ENCODE measurements at regions not wholly inside any gene's neighbourhood (a gene's known extent, or its start where the extent isn't known, plus 50 kb on each side); places are given as distances from the start of the nearest gene placed in this dataset.
"Not testable (repeated sequence)": the region's sequence is repeated elsewhere in the genome, so short reads cannot be mapped to it uniquely, and the experiment has no call there.

- no peak for DNase-seq (ENCODE audit: low spot score)
- intact Hi-C loops (cut with DNase I): no loop called here
These were observed 57.1 kb upstream of the KIF2B start for GRCh38 chr17:53765609-53766008.

- no peak for DNase-seq (ENCODE audit: low spot score)
- intact Hi-C loops (cut with DNase I): no loop called here
These were observed 57.6 kb upstream of the KIF2B start for GRCh38 chr17:53765129-53765528.

- intact Hi-C loops (cut with DNase I): no loop called here
These were observed 65.2 kb upstream of the KIF2B start for GRCh38 chr17:53757559-53757958.

GRCh38 chr17:53757116-53757515, 65.6 kb upstream of the KIF2B start:
- intact Hi-C loops (cut with DNase I): not testable (repeated sequence)

More at GRCh38 chr17:53757559-53757958, 65.2 kb upstream of the KIF2B start:
- DNase-seq (ENCODE audit: low spot score): no peak

GRCh38 chr17:53749178-53749577, 73.5 kb upstream of the KIF2B start:
- no peak for DNase-seq (ENCODE audit: low spot score)
- intact Hi-C loops (cut with DNase I): no loop called here

More at GRCh38 chr17:53757116-53757515, 65.6 kb upstream of the KIF2B start:
- DNase-seq (ENCODE audit: low spot score): not testable (repeated sequence)

- DNase-seq (ENCODE audit: low spot score); intact Hi-C loops (cut with DNase I): not testable (repeated sequence)
These were observed 74.4 kb upstream of the KIF2B start for GRCh38 chr17:53748159-53748820.

GRCh38 chr17:53740312-53740711, 82.4 kb upstream of the KIF2B start:
- intact Hi-C loops (cut with DNase I): no loop called here
- no peak for DNase-seq (ENCODE audit: low spot score)

- DNase-seq (ENCODE audit: low spot score): no peak
- intact Hi-C loops (cut with DNase I): no loop called here
These were observed 86.0 kb upstream of the KIF2B start for GRCh38 chr17:53736516-53737240.

- intact Hi-C loops (cut with DNase I): no loop called here
- no peak for DNase-seq (ENCODE audit: low spot score)
These were observed 98.0 kb upstream of the KIF2B start for GRCh38 chr17:53724726-53725125.

GRCh38 chr17:53722407-53722806, 100.3 kb upstream of the KIF2B start:
- intact Hi-C loops (cut with DNase I): no loop called here
- no peak for DNase-seq (ENCODE audit: low spot score)

GRCh38 chr17:53721101-53721500, 101.6 kb upstream of the KIF2B start:
- intact Hi-C loops (cut with DNase I): no loop called here
- DNase-seq (ENCODE audit: low spot score): no peak

GRCh38 chr17:53719229-53719628, 103.5 kb upstream of the KIF2B start:
- intact Hi-C loops (cut with DNase I): no loop called here
- no peak for DNase-seq (ENCODE audit: low spot score)

GRCh38 chr17:53707566-53707965, 115.2 kb upstream of the KIF2B start:
- intact Hi-C loops (cut with DNase I): no loop called here
- no peak for DNase-seq (ENCODE audit: low spot score)

GRCh38 chr17:53696286-53696685, 126.4 kb upstream of the KIF2B start:
- intact Hi-C loops (cut with DNase I): no loop called here
- no peak for DNase-seq (ENCODE audit: low spot score)

GRCh38 chr17:53687324-53687723, 135.4 kb upstream of the KIF2B start:
- intact Hi-C loops (cut with DNase I): no loop called here
- DNase-seq (ENCODE audit: low spot score): no peak

- DNase-seq (ENCODE audit: low spot score): no peak
- intact Hi-C loops (cut with DNase I): no loop called here
These were observed 142.0 kb upstream of the KIF2B start for GRCh38 chr17:53680745-53681144.

- intact Hi-C loops (cut with DNase I): no loop called here
- DNase-seq (ENCODE audit: low spot score): no peak
These were observed 153.9 kb upstream of the KIF2B start for GRCh38 chr17:53668854-53669253.

- intact Hi-C loops (cut with DNase I): no loop called here
- no peak for DNase-seq (ENCODE audit: low spot score)
These were observed 160.1 kb upstream of the KIF2B start for GRCh38 chr17:53662608-53663007.

GRCh38 chr17:53659181-53659580, 163.5 kb upstream of the KIF2B start:
- DNase-seq (ENCODE audit: low spot score): no peak
- intact Hi-C loops (cut with DNase I): no loop called here

GRCh38 chr17:53655591-53655990, 167.1 kb upstream of the KIF2B start:
- DNase-seq (ENCODE audit: low spot score): no peak
- intact Hi-C loops (cut with DNase I): no loop called here

- DNase-seq (ENCODE audit: low spot score): no peak
- intact Hi-C loops (cut with DNase I): no loop called here
These were observed 173.5 kb upstream of the KIF2B start for GRCh38 chr17:53649201-53649600.
